ENCODE measurements at regions not wholly inside any gene's neighbourhood (a gene's known extent, or its start where the extent isn't known, plus 50 kb on each side); places are given as distances from the start of the nearest gene placed in this dataset.
"Not testable (repeated sequence)": the region's sequence is repeated elsewhere in the genome, so short reads cannot be mapped to it uniquely, and the experiment has no call there.

- Mint-ChIP-seq H3K9me3 (ENCODE audit: unreplicated experiment) (no peaks in the 10 kb centered on the region), H3K4me1 (ENCODE audit: low read depth, unreplicated experiment) (peaks cover 7% of the 10 kb centered on the region), H3K27ac (ENCODE audit: unreplicated experiment) (peak overlapping the region; percentile 15), H3K36me3 (ENCODE audit: unreplicated experiment) (no peaks in the 10 kb centered on the region), H3K27me3 (ENCODE audit: unreplicated experiment) (no peaks in the 10 kb centered on the region), H3K4me3 (ENCODE audit: unreplicated experiment) (no peak overlapping the region)
- TF ChIP-seq CTCF (IDR thresholded peaks at IDR 0.05; ENCODE audit: partially characterized antibody, unreplicated experiment) = no peak
- no peak for DNase-seq
Measured at GRCh38 chr10:30550967-30551815, 78.4 kb downstream of the LYZL2 start.

GRCh38 chr10:30549134-30549687 lies 80.3 kb downstream of the LYZL2 start:
- H3K9me3 Mint-ChIP-seq (ENCODE audit: unreplicated experiment); H3K4me3 Mint-ChIP-seq (ENCODE audit: unreplicated experiment); H3K27ac Mint-ChIP-seq (ENCODE audit: unreplicated experiment); H3K27me3 Mint-ChIP-seq (ENCODE audit: unreplicated experiment); H3K36me3 Mint-ChIP-seq (ENCODE audit: unreplicated experiment); H3K4me1 Mint-ChIP-seq (ENCODE audit: low read depth, unreplicated experiment); DNase-seq: not testable (repeated sequence)

GRCh38 chr10:30546511-30546910 lies 83.0 kb downstream of the LYZL2 start:
- no peak for TF ChIP-seq CTCF (IDR thresholded peaks at IDR 0.05; ENCODE audit: partially characterized antibody, unreplicated experiment)
- no peak overlapping the region for H3K27ac Mint-ChIP-seq (ENCODE audit: unreplicated experiment)
- H3K4me3 Mint-ChIP-seq (ENCODE audit: unreplicated experiment) = no peak overlapping the region
- H3K4me1 Mint-ChIP-seq (ENCODE audit: low read depth, unreplicated experiment) = no peaks in the 10 kb centered on the region
- no peaks in the 10 kb centered on the region for H3K27me3 Mint-ChIP-seq (ENCODE audit: unreplicated experiment)
- no peaks in the 10 kb centered on the region for H3K36me3 Mint-ChIP-seq (ENCODE audit: unreplicated experiment)
- no peaks in the 10 kb centered on the region for H3K9me3 Mint-ChIP-seq (ENCODE audit: unreplicated experiment)
- no peak for DNase-seq

- no peak for TF ChIP-seq CTCF (IDR thresholded peaks at IDR 0.05; ENCODE audit: partially characterized antibody, unreplicated experiment)
- Mint-ChIP-seq H3K36me3 (ENCODE audit: unreplicated experiment) (no peaks in the 10 kb centered on the region), H3K9me3 (ENCODE audit: unreplicated experiment) (no peaks in the 10 kb centered on the region), H3K27ac (ENCODE audit: unreplicated experiment) (no peak overlapping the region), H3K27me3 (ENCODE audit: unreplicated experiment) (no peaks in the 10 kb centered on the region), H3K4me1 (ENCODE audit: low read depth, unreplicated experiment) (no peaks in the 10 kb centered on the region), H3K4me3 (ENCODE audit: unreplicated experiment) (no peak overlapping the region)
- no peak for DNase-seq
Measured at GRCh38 chr10:30542895-30543288, 86.7 kb downstream of the LYZL2 start.

- H3K27me3 Mint-ChIP-seq (ENCODE audit: unreplicated experiment) = no peaks in the 10 kb centered on the region
- no peaks in the 10 kb centered on the region for H3K9me3 Mint-ChIP-seq (ENCODE audit: unreplicated experiment)
- no peak overlapping the region for H3K27ac Mint-ChIP-seq (ENCODE audit: unreplicated experiment)
- H3K36me3 Mint-ChIP-seq (ENCODE audit: unreplicated experiment) = no peaks in the 10 kb centered on the region
- no peak for TF ChIP-seq CTCF (IDR thresholded peaks at IDR 0.05; ENCODE audit: partially characterized antibody, unreplicated experiment)
- H3K4me3 Mint-ChIP-seq (ENCODE audit: unreplicated experiment) = no peak overlapping the region
- H3K4me1 Mint-ChIP-seq (ENCODE audit: low read depth, unreplicated experiment) = no peaks in the 10 kb centered on the region
- DNase-seq = no peak
Measured at GRCh38 chr10:30542001-30542894, 87.3 kb downstream of the LYZL2 start.

Measured in glutamatergic neuron (in vitro differentiated cells).